Fibroblast of lung (primary cell): ENCODE measurements at regions not wholly inside any gene's neighbourhood (a gene's known extent, or its start where the extent isn't known, plus 50 kb on each side); places are given as distances from the start of the nearest gene placed in this dataset.
"Not testable (repeated sequence)": the region's sequence is repeated elsewhere in the genome, so short reads cannot be mapped to it uniquely, and the experiment has no call there.

Experiments used
- DNase-seq, 2 donors: peaks; one replicate each; pipeline versions ENCODE4 v3.0.0 to v3.0.0-alpha.2; 2010; ENCODE audit warnings: low read depth in 2 of 2
- H2AFZ ChIP-seq: 2 replicates; pipeline ENCODE4 v1.5.1; 2012; ENCODE audit warnings: low read length, control low read depth, inconsistent platforms
- H3K27ac ChIP-seq: 2 replicates; pipeline ENCODE4 v1.5.1; 2011; ENCODE audit warnings: low read length, control low read depth; ENCODE audit not compliant: insufficient read depth
- H3K27me3 ChIP-seq: 2 replicates; pipeline ENCODE4 v1.5.1; 2011; ENCODE audit warnings: mild to moderate bottlenecking, low read length; ENCODE audit not compliant: control insufficient read depth, insufficient read depth
- H3K36me3 ChIP-seq: 2 replicates; pipeline ENCODE4 v1.5.1; 2011; ENCODE audit warnings: low read length; ENCODE audit not compliant: control insufficient read depth, insufficient read depth
- H3K4me1 ChIP-seq: 2 replicates; pipeline ENCODE4 v1.5.1; 2011; ENCODE audit warnings: low read length; ENCODE audit not compliant: control insufficient read depth, insufficient read depth; ENCODE audit errors: extremely low read depth
- H3K4me2 ChIP-seq: 2 replicates; pipeline ENCODE4 v1.5.1; 2011; ENCODE audit warnings: low read length, control low read depth; ENCODE audit not compliant: insufficient read depth; ENCODE audit errors: extremely low read depth
- H3K4me3 ChIP-seq, 4 experiments: fragments of 200-600 bp in 1 of 4; sonication (generic) in 1 of 4; replicated peaks in 1 of 4; 2 replicates each; pipeline ENCODE4 v1.5.1; 2011 to 2016; ENCODE audit warnings: low read length in 4 of 4, low read depth in 3 of 4, mild to moderate bottlenecking in 3 of 4, control low read depth in 2 of 4, inconsistent platforms in 1 of 4, mixed read lengths in 1 of 4; ENCODE audit not compliant: insufficient read depth in 1 of 4; ENCODE audit errors: control extremely low read depth in 1 of 4
- H3K79me2 ChIP-seq: 2 replicates; pipeline ENCODE4 v1.5.1; 2012; ENCODE audit warnings: mild to moderate bottlenecking, low read length, inconsistent platforms; ENCODE audit not compliant: control insufficient read depth, insufficient read depth
- H3K9ac ChIP-seq: 2 replicates; pipeline ENCODE4 v1.5.1; 2011; ENCODE audit warnings: mild to moderate bottlenecking, low read length, control low read depth; ENCODE audit not compliant: insufficient read depth
- H3K9me3 ChIP-seq: 2 replicates; pipeline ENCODE4 v1.5.1; 2012; ENCODE audit warnings: low read depth, low read length; ENCODE audit not compliant: control insufficient read depth, insufficient read depth
- H4K20me1 ChIP-seq: 2 replicates; pipeline ENCODE4 v1.5.1; 2011; ENCODE audit warnings: low read length; ENCODE audit not compliant: control insufficient read depth, insufficient read depth; ENCODE audit errors: extremely low read depth
- CTCF ChIP-seq, 2 donors: IDR thresholded peaks in 1 of 2; conservative IDR thresholded peaks in 1 of 2; 1 replicate in 1 of 2; 2 replicates in 1 of 2; pipeline ENCODE4 v1.5.1; 2011 to 2012; ENCODE audit warnings: low read length in 2 of 2, control low read depth in 1 of 2, inconsistent platforms in 1 of 2, low read depth in 1 of 2, mild to moderate bottlenecking in 1 of 2
- EZH2 ChIP-seq: IDR thresholded peaks from 2 replicates; pipeline ENCODE4 v1.5.1; 2012; ENCODE audit warnings: low read length, control low read depth, mild to moderate bottlenecking; ENCODE audit errors: missing control alignments

- no peak for DNase-seq
- Histone ChIP-seq H3K4me2 (no peak overlapping the region), H2AFZ (no peak overlapping the region), H3K4me3 (no peak overlapping the region), H3K9me3 (no peaks in the 10 kb centered on the region), H4K20me1 (no peaks in the 10 kb centered on the region), H3K9ac (no peak overlapping the region), H3K79me2 (no peaks in the 10 kb centered on the region), H3K27me3 (no peaks in the 10 kb centered on the region), H3K4me1 (no peaks in the 10 kb centered on the region), H3K36me3 (no peaks in the 10 kb centered on the region), H3K27ac (no peak overlapping the region)
- TF ChIP-seq CTCF (conservative IDR thresholded peaks at IDR 0.05 in 1 of 2, IDR thresholded peaks at IDR 0.05 in 1 of 2; ENCODE audit: low read depth in 1 of 2, low read length in 2 of 2) = no peak
- no peak for TF ChIP-seq EZH2
Measured at GRCh38 chr20:48493966-48494365, 333.8 kb downstream of the PREX1 start.

GRCh38 chr20:48493331-48493730 lies 334.5 kb downstream of the PREX1 start:
- not testable (repeated sequence) for H3K27ac ChIP-seq, H3K4me1 ChIP-seq, H3K9me3 ChIP-seq, H3K27me3 ChIP-seq, H3K79me2 ChIP-seq, H3K4me3 ChIP-seq, H3K4me2 ChIP-seq, H3K9ac ChIP-seq, H3K36me3 ChIP-seq, H4K20me1 ChIP-seq, DNase-seq, H2AFZ ChIP-seq

- TF ChIP-seq EZH2 = no peak
- no peak for TF ChIP-seq CTCF (conservative IDR thresholded peaks at IDR 0.05 in 1 of 2, IDR thresholded peaks at IDR 0.05 in 1 of 2; ENCODE audit: low read depth in 1 of 2, low read length in 2 of 2)
- H3K9ac ChIP-seq = no peak overlapping the region
- no peaks in the 10 kb centered on the region for H4K20me1 ChIP-seq
- no peaks in the 10 kb centered on the region for H3K9me3 ChIP-seq
- H3K27me3 ChIP-seq = no peaks in the 10 kb centered on the region
- no peak overlapping the region for H2AFZ ChIP-seq
- H3K36me3 ChIP-seq = no peaks in the 10 kb centered on the region
- H3K79me2 ChIP-seq = no peaks in the 10 kb centered on the region
- no peaks in the 10 kb centered on the region for H3K4me1 ChIP-seq
- H3K27ac ChIP-seq = no peak overlapping the region
- no peak overlapping the region for H3K4me3 ChIP-seq
- DNase-seq = no peak
- H3K4me2 ChIP-seq = no peak overlapping the region
Measured at GRCh38 chr20:48492715-48493070, 335.1 kb downstream of the PREX1 start.
